Panc1 (cell line): ENCODE measurements at regions not wholly inside any gene's neighbourhood (a gene's known extent, or its start where the extent isn't known, plus 50 kb on each side); places are given as distances from the start of the nearest gene placed in this dataset.

Experiments used
- POLR2AphosphoS5 ChIP-seq: IDR thresholded peaks from 2 replicates; pipeline ENCODE4 v1.6.1; 2012; ENCODE audit warnings: mild to moderate bottlenecking, low read depth, low read length, moderate library complexity
- SIN3A ChIP-seq: IDR thresholded peaks from 2 replicates; pipeline ENCODE4 v1.6.1; 2012; ENCODE audit warnings: low read depth, mild to moderate bottlenecking, low read length, moderate library complexity, borderline replicate concordance; ENCODE audit not compliant: insufficient read depth
- TCF7L2 ChIP-seq: IDR thresholded peaks from 2 replicates; pipeline ENCODE4 v1.6.1; 2011; ENCODE audit warnings: mild to moderate bottlenecking, low read depth, low read length, inconsistent platforms
- TF ChIP-seq, protein P1 (sequence below): fragments of 450-650 bp; IDR thresholded peaks from 2 replicates; pipeline ENCODE4 v1.5.1; 2017; ENCODE audit warnings: mild to moderate bottlenecking
- TF ChIP-seq, protein P2 (sequence below), 2 experiments: IDR thresholded peaks; 2 replicates each; pipeline ENCODE4 v1.6.1; 2011 to 2012; ENCODE audit warnings: low read depth in 2 of 2, control low read depth in 1 of 2, low read length in 1 of 2, mild to moderate bottlenecking in 1 of 2, moderate library complexity in 1 of 2; ENCODE audit not compliant: insufficient read depth in 1 of 2

DNA sequence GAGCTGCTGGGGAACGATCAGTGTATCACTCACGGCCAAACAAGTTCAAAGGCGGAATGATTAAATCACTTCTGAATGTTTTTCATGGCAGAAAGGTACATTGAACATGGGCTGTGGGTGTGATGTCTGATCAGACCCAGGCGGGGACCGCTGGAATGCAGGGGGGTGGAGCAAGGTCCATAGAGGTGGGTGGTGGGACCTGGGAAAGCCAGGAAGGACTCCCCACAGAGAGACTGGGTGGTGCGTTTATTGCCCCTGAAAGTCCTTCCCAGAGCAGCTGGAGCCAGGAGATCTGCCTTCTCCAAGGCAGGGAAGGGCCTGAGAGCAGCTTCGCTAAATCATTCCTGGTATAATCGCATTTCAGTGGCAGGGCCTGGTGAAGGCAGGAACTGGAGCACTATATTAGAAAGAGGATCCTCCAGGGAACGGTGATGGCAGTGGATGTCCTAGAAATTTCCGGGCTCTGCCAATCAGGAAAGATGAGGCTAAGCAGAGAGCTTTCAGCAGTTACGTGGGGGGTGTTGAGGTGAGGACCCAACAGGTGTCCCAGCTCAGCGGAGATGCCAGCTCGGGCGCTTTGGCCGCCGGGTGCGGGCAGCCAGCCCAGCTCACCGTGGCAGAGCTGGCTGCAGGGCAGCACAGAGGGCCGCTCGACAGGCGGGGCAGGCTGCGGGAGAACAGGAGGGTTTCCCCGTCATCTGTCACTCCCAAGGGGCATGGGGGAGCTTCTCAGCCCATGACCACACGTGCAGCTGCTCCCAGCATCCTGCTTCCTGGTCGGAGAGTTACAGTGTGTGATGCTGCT is 271.7 kb downstream of the CTTN start:
- TF ChIP-seq POLR2AphosphoS5: no peak
- TF ChIP-seq, protein P1, sequence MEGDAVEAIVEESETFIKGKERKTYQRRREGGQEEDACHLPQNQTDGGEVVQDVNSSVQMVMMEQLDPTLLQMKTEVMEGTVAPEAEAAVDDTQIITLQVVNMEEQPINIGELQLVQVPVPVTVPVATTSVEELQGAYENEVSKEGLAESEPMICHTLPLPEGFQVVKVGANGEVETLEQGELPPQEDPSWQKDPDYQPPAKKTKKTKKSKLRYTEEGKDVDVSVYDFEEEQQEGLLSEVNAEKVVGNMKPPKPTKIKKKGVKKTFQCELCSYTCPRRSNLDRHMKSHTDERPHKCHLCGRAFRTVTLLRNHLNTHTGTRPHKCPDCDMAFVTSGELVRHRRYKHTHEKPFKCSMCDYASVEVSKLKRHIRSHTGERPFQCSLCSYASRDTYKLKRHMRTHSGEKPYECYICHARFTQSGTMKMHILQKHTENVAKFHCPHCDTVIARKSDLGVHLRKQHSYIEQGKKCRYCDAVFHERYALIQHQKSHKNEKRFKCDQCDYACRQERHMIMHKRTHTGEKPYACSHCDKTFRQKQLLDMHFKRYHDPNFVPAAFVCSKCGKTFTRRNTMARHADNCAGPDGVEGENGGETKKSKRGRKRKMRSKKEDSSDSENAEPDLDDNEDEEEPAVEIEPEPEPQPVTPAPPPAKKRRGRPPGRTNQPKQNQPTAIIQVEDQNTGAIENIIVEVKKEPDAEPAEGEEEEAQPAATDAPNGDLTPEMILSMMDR: no peak
- no peak for TF ChIP-seq SIN3A
- TF ChIP-seq, protein P2, sequence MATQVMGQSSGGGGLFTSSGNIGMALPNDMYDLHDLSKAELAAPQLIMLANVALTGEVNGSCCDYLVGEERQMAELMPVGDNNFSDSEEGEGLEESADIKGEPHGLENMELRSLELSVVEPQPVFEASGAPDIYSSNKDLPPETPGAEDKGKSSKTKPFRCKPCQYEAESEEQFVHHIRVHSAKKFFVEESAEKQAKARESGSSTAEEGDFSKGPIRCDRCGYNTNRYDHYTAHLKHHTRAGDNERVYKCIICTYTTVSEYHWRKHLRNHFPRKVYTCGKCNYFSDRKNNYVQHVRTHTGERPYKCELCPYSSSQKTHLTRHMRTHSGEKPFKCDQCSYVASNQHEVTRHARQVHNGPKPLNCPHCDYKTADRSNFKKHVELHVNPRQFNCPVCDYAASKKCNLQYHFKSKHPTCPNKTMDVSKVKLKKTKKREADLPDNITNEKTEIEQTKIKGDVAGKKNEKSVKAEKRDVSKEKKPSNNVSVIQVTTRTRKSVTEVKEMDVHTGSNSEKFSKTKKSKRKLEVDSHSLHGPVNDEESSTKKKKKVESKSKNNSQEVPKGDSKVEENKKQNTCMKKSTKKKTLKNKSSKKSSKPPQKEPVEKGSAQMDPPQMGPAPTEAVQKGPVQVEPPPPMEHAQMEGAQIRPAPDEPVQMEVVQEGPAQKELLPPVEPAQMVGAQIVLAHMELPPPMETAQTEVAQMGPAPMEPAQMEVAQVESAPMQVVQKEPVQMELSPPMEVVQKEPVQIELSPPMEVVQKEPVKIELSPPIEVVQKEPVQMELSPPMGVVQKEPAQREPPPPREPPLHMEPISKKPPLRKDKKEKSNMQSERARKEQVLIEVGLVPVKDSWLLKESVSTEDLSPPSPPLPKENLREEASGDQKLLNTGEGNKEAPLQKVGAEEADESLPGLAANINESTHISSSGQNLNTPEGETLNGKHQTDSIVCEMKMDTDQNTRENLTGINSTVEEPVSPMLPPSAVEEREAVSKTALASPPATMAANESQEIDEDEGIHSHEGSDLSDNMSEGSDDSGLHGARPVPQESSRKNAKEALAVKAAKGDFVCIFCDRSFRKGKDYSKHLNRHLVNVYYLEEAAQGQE (IDR thresholded peaks at IDR 0.05; ENCODE audit: insufficient read depth in 1 of 2, low read depth in 2 of 2, low read length in 1 of 2): no peak
- no peak for TF ChIP-seq TCF7L2
